Upper lobe of left lung (tissue), 6 donors: ENCODE measurements at regions not wholly inside any gene's neighbourhood (a gene's known extent, or its start where the extent isn't known, plus 50 kb on each side); places are given as distances from the start of the nearest gene placed in this dataset.

Source experiments
- ATAC-seq, 2 donors: fragments of 200-7000 bp; cut with Tn5 transposase; one replicate each; pipeline ENCODE4 v1.9.1; 2022; ENCODE audit warnings: mild to moderate bottlenecking in 2 of 2, moderate library complexity in 2 of 2; ENCODE audit not compliant: low FRiP score in 2 of 2
- DNase-seq, 2 donors: peaks; one replicate each; pipeline ENCODE4 v3.0.0-alpha.2; 2019 to 2020
- H3K27ac ChIP-seq, 4 donors: fragments of 200-600 bp; sonication (generic); one replicate each; pipeline ENCODE4 v1.5.1; 2016 to 2019
- H3K27me3 ChIP-seq, 4 donors: fragments of 200-600 bp; sonication (generic); one replicate each; pipeline ENCODE4 v1.5.1; 2017 to 2019
- H3K36me3 ChIP-seq, 4 donors: fragments of 200-600 bp; sonication (generic); one replicate each; pipeline ENCODE4 v1.5.1; 2016 to 2019
- H3K4me1 ChIP-seq, 4 donors: fragments of 200-600 bp; sonication (generic); one replicate each; pipeline ENCODE4 v1.5.1; 2018 to 2019
- H3K4me3 ChIP-seq, 4 donors: fragments of 200-600 bp; sonication (generic); one replicate each; pipeline ENCODE4 v1.5.1; 2017 to 2019; ENCODE audit warnings: mild to moderate bottlenecking in 2 of 4, moderate library complexity in 1 of 4
- H3K9me3 ChIP-seq, 4 donors: fragments of 200-600 bp; sonication (generic); one replicate each; pipeline ENCODE4 v1.5.1; 2018 to 2019
- CTCF ChIP-seq, 6 experiments: fragments of 450-650 bp in 4 of 6; fragments of 200-600 bp in 2 of 6; sonication (generic) in 2 of 6; IDR thresholded peaks; one replicate each; pipeline ENCODE4 v1.5.1; 2016 to 2019; ENCODE audit warnings: antibody characterized with exemption in 6 of 6
- EP300 ChIP-seq, 4 donors: sonication (generic); formaldehyde crosslinking; IDR thresholded peaks; one replicate each; pipeline ENCODE4 v1.5.1; 2017; ENCODE audit warnings: antibody characterized with exemption in 4 of 4, control low read depth in 2 of 4
- POLR2A ChIP-seq, 4 donors: fragments of 450-650 bp; IDR thresholded peaks; one replicate each; pipeline ENCODE4 v1.5.1; 2016 to 2017; ENCODE audit warnings: antibody characterized with exemption in 4 of 4, mild to moderate bottlenecking in 2 of 4
- POLR2AphosphoS5 ChIP-seq, 2 donors: sonication (generic); formaldehyde crosslinking; IDR thresholded peaks; one replicate each; pipeline ENCODE4 v1.5.1; 2017; ENCODE audit warnings: antibody characterized with exemption in 2 of 2
- WGBS, 2 donors: methylation state at CpG; one replicate each; pipeline ENCODE4 v1.1.5; 2017 to 2018; 5-methylcytosine and 5-hydroxymethylcytosine counted together
- donor health status: DM: no; HTN: no; CAD: no; lungs with moderate emphysema.
- donor health status: DM: no; HTN: yes; CAD: no; lungs with severe emphysema.

GRCh38 chr13:44221657-44222056, 152.0 kb upstream of the SERP2 start:
- H3K9me3 ChIP-seq, result no peaks in the 10 kb centered on the region
- H3K27ac ChIP-seq, result no peak overlapping the region
- no peaks in the 10 kb centered on the region for H3K27me3 ChIP-seq
- no peak overlapping the region for H3K4me3 ChIP-seq
- ATAC-seq (no peak), DNase-seq (no peak)
- WGBS, 2 donors, result 88 to 92% methylated on average over 4 of the region's 4 CpGs
- H3K4me1 ChIP-seq, result peaks cover 7 to 34% (median 29%) of the 10 kb centered on the region in 4 donors
- TF ChIP-seq POLR2AphosphoS5 (IDR thresholded peaks at IDR 0.05), result no peak
- TF ChIP-seq CTCF (IDR thresholded peaks at IDR 0.05), result no peak
- TF ChIP-seq EP300 (IDR thresholded peaks at IDR 0.05), result no peak
- TF ChIP-seq POLR2A (IDR thresholded peaks at IDR 0.05), result no peak
- no peaks in the 10 kb centered on the region for H3K36me3 ChIP-seq

GRCh38 chr13:44223770-44224444, 149.7 kb upstream of the SERP2 start:
- no peaks in the 10 kb centered on the region for H3K27me3 ChIP-seq
- 43 to 57% methylated on average over 2 of the region's 2 CpGs for WGBS, 2 donors
- DNase-seq (no peak), ATAC-seq (peak; percentile 19 to 48)
- TF ChIP-seq CTCF (IDR thresholded peaks at IDR 0.05), result peak in 1 of 6 experiments; percentile 8
- TF ChIP-seq EP300 (IDR thresholded peaks at IDR 0.05), result peak in 2 of 4 donors; percentile 31 to 88
- TF ChIP-seq POLR2AphosphoS5 (IDR thresholded peaks at IDR 0.05), result peak; percentile 17 to 24
- TF ChIP-seq POLR2A (IDR thresholded peaks at IDR 0.05), result no peak
- H3K9me3 ChIP-seq, result no peaks in the 10 kb centered on the region
- H3K4me3 ChIP-seq, result no peak overlapping the region
- H3K36me3 ChIP-seq, result no peaks in the 10 kb centered on the region
- peak overlapping the region; percentile 54 to 75 (median 67) for H3K27ac ChIP-seq
- H3K4me1 ChIP-seq, result peaks cover 3 to 27% (median 20%) of the 10 kb centered on the region in 4 donors

- Histone ChIP-seq H3K4me3 (no peak overlapping the region), H3K27me3 (no peaks in the 10 kb centered on the region), H3K4me1 (peaks cover 3 to 21% (median 13%) of the 10 kb centered on the region in 4 donors), H3K9me3 (no peaks in the 10 kb centered on the region), H3K36me3 (no peaks in the 10 kb centered on the region), H3K27ac (peak overlapping the region; percentile 54 to 75 (median 67))
- TF ChIP-seq CTCF (IDR thresholded peaks at IDR 0.05) (no peak), EP300 (IDR thresholded peaks at IDR 0.05) (peak in 1 of 4 donors; percentile 53)
- peak; percentile 9 to 86 for ATAC-seq
- DNase-seq, result no peak
- WGBS, 2 donors, result 71 to 72% methylated on average over 2 of the region's 2 CpGs
Observed at GRCh38 chr13:44224450-44225149, 149.0 kb upstream of the SERP2 start.

- H3K4me1 ChIP-seq, result peaks cover 18 to 27% (median 19%) of the 10 kb centered on the region in 4 donors
- ATAC-seq (no peak), DNase-seq (peak in 1 of 2 donors; percentile 58)
- 81 to 85% methylated on average over 11 of the region's 11 CpGs for WGBS, 2 donors
- no peaks in the 10 kb centered on the region for H3K36me3 ChIP-seq
- TF ChIP-seq POLR2A (IDR thresholded peaks at IDR 0.05) (no peak), CTCF (IDR thresholded peaks at IDR 0.05) (no peak), POLR2AphosphoS5 (IDR thresholded peaks at IDR 0.05) (no peak), EP300 (IDR thresholded peaks at IDR 0.05) (no peak)
- no peak overlapping the region for H3K27ac ChIP-seq
- no peaks in the 10 kb centered on the region for H3K27me3 ChIP-seq
- H3K9me3 ChIP-seq, result no peaks in the 10 kb centered on the region
- no peak overlapping the region for H3K4me3 ChIP-seq
Observed at GRCh38 chr13:44229371-44230030, 144.1 kb upstream of the SERP2 start.
